A172 (cell line): ENCODE measurements at regions not wholly inside any gene's neighbourhood (a gene's known extent, or its start where the extent isn't known, plus 50 kb on each side); places are given as distances from the start of the nearest gene placed in this dataset.

ENCODE experiments used
- DNase-seq: peaks from one replicate; pipeline ENCODE4 v3.0.0-alpha.2; 2015; ENCODE audit warnings: low spot score

DNA sequence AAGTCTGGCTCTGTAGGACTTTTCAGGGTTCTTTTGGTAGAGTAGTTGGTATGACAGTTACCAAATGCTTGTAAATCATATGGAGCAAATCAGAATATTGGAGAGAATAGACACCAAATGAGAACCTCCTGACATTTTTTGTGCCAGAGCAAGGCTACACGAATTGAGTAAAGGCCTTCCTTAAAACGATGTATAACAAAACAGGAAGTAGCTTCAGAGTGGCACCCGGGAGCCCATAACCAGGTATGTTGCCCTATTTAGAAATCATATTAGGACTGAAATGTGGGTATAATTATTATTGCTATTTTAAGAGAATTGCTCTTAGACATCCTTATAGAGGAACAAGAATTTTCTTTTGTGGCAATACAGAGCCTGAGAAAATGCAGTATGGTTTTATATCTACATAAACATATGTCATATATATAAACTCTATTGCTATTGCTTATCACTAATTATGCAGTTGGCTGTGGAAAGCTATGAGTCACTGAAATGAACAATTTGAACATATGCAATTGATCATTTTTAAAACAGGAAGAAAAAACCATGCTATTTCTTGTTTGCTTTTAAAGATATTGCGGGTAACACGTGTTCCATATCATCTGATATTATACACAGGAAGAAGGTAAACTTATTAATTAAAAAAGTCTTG, 197.4 kb upstream of the MTPN start:
- DNase-seq, result no peak

DNA sequence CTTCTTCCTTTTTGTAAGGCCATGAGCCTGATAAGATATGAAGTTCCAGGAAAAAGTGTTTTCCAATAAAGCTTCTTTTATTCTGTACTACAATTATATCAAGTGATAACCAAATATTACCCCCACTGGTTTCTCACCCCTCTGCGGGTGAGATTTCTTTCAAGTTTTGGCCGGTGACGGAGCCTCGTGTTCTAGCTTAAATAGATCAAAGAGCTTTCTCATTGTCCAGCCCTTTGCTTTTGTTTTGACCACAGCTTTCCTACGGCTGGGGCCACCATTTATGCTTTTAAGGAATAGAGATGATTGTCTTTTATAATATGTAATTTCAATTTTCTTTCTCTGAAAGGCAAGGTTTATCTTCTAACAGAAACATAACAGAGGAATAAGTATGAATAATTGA, 196.7 kb upstream of the MTPN start:
- no peak for DNase-seq

DNA sequence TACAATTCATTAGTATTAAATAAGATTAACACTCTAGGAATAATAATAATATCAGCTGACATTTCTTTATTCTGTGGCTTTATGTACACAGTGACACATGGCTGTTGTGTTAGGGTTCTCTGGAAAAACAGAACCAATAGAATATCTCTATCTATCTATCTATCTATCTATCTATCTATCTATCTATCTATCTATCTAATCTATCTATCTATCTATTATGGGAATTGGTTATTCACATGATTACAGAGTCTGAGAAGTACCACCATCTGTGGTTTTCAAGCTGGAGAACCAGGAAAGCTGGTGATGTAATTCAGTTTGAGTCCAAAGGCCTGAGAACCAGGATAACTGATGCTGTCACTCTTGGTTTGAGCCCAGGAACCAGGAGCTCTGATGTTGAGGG, 194.1 kb upstream of the MTPN start:
- DNase-seq, result no peak

DNA sequence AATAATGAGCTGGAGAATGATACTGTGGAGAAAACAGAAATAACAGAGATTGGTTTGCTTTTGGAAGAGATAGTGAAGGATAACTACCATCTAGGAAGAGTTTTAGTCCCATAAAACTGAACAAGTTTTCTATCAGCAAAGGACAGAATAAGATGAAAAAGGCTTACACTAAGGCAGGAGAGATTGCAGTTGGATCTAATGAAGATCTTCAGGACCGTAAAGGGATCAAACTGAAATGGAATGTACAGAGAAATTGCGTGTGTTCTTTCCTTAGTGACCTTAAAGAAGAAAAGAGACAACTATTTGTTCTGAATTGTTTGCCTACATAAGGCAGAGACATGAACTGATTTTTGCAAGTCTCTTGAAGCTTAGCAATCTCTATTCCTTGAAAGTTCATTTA, 191.7 kb upstream of the MTPN start:
- no peak for DNase-seq

DNA sequence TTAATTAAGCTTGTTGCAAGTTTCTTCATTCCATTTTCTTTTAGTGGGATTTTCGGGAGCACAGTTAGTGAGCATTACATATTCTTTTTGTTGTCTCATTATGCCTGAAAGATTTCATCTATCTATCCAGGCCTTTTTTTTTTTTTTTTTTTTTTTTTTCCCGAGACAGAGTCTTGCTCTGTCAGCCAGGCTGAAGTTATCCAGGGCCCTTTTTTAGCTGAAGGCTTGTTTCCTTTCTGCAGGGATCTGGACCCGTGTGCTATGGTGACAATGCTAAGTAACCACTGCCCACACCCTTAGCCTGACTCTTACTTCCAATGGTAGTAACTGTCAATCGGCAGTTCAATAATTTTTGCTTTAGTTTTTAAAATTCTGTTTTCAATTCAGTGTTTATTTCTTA, 190.8 kb upstream of the MTPN start:
- DNase-seq, result no peak

DNA sequence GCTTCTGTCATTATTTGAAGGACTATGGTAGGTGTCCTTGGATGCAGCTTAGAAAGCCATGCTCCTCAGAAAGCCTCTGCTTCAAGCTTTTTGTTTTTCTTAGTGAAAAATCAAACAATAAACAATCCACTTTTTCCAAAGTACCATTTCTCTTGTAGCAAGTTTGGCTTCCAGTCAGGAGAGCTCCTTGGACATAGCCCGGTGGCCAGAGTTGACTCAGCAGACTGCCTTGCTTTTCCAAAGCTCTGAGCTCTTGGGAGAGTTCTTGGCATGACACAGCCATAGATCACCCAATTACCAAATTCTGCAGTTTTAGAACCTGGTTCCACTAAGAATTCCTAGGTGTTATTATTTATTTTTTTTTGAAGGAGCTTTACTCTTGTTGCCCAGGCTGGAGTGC, 189.4 kb upstream of the MTPN start:
- DNase-seq, result no peak

DNA sequence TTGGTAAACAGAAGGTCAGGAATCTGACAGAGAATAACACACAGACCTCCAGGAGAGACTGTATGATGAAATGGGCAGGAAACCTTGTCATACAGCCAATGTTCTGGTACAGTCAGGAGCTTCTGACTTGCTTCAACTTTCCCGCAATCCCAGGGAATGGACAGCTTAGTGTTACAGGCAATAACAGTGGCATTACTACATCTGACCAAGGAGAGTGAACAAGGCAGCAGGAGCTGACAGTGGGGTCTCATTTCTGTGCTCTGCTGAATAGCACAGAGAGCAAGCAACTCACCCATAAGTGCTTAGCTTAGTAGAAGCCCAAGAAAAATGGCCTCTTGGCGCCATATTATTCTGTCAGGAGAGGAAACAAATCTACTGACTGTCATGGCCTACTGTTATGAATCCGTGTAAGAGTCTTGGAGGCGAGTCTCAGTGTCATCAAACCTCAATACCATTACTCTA, 186.2 kb upstream of the MTPN start:
- no peak for DNase-seq

DNA sequence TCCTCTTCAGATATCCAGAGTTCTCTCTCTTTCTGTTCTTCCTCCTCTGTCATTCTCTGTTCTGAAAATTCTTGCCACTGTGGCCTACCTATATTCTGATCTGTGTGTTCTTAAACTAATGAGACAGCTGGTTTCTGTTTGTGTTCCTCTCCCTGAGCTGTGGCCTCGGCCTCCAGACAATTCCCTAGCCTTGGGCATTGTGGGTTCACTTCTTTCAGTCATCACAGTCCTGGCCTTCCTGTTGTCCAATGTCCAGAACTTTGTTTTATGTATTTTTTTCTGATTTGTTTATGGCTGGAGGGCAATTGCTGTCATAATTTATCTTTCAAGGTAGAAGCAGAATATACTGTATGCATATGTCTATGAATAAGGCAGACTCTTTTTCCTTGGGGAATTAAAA, 173.2 kb upstream of the MTPN start:
- no peak for DNase-seq

DNA sequence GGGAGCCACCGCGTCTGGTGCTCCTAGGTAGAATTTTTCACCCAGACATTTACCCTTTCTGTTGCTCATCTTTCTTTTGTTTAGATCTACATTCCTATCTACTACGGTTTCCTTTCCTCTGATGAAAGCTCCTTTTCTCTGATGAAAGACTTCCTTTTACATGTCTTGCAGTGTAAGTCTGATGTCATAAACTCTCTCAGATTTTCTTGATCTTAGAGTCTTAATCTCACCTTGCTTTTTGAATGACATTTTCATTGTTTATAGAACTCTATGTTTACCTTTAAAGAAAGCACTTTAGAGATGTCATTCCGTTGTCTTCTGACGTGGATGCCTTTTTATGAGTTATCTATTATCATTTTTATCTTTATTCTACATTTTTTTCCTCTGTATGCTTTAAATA, 171.8 kb upstream of the MTPN start:
- DNase-seq, result no peak

DNA sequence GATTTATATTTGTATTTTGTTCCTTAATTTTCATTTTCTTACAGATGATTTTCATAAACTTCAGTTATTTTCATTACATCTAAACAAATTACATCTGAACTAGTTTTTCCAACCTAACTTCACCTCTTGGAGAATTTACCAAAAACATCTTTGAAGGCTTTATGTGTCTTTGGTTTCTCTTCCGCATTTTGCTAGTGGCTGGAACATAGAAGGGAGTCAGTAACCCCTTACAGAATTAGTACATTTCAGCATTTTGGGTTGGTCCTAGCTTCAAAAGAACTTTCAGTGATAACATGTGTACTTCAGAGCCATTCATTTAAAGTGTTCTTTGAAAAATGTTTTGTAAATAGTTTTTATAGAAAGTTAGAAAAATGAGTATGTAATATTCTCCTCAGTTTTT, 169.8 kb upstream of the MTPN start:
- no peak for DNase-seq

DNA sequence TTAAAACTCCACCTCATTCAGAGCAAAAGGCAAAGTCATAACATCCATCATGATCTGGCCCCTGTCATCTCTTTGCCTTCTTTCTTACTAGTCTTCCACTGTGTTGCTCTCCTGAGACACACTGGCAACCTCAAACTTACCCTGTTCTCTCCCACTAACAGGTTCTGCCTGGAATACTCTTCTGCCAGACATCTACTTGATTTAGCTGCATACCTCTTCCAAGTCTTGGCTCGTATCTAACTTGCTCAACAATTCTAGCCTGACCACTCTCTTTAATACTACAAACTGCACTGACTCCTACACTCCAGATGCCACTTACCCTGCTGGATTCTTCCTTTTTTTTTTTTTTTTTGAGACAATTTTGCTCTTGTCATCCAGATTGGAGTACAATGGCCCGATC, 167.0 kb upstream of the MTPN start:
- no peak for DNase-seq

DNA sequence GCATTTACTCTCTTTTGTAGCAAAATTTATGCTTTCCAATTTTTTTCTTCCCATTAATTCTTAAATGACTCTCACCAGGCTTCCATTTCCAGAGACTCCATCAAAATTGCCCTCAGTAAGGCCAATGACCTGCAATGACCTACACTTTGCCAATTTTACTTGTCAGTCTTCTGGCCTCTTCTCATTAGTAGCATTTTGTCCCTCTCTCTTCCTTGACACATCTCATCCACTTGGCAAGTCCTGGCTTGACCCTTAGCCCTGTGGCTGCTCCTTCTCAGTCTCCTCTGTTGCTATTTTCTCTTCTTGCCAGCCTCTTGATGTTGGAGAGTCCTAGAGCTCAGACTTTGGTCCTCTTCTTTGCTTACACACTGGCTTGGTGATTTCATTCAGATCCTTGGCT, 166.1 kb upstream of the MTPN start:
- DNase-seq, result no peak

DNA sequence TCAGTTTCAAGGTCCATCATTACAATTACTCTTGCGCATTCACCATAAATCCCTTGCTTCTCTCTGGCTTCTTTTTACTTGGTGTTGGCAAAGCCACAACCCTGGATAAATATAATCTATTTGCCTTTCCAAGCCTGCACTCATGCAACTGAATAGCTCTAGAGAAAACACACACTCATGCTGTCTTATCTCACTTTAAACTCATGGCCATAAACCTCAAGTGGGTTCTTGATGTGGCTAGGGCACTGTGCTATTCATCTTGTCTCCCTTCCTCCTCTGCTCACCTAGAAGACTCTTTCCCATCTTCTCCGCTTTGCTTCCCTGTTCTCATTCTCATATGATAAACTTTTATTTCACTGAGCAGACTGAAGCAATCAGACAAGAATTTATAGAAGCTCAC, 165.4 kb upstream of the MTPN start:
- DNase-seq, result no peak

DNA sequence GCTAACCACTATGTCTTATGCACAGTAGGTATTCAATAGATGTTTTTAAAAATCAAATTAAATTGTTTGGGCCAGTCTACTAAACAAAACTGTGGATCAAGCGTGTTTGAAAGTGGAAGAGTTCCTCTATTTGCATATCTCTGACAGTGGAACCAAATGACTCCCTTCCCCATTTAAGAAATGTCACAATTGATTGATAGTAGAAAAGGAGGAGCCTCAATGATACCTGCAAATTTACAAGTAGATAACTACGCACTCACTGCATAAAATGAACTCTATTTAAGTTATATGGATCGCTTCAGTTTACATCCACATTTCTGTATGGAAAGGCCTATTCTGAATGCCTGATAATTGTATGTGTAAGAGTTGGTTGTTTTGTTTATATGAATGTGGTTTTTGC, 163.3 kb upstream of the MTPN start:
- DNase-seq, result no peak

DNA sequence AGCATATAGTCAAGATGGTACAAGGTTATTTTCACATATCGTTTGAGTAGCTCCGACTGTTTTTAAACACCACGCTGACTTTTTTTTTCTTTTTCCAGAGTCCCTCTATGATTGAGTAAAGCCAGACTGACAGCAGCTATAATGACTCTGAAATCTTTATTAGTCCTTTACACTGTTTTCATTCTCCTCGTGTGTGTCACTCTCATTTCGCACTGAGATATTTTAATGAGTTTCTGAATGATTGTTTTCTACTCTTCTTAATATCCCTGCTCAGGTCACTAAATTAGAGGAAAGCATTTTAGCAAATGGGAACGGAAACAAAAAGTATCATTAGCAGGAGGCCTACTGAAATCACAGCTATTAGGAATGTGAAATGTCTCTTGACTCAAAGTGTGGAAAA, 162.3 kb upstream of the MTPN start:
- no peak for DNase-seq

DNA sequence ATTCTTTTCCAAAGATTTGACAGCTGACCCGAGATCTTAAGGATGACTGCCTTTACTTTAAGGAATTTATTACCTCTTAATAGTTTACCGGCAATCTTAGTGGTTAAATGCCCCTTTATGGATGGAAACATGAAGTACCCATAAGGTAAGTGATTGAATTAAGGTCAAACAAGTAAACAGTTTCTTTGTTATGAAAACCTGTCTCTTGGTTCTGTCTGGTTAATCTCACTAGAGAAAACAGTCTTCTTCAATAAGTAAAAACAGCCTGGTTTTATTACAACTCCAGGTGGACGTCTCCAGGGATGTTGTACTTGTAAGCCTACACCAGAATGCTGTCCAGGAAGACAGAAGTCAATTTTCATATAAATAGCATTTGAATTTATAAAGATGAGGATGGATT, 161.8 kb upstream of the MTPN start:
- DNase-seq, result no peak

DNA sequence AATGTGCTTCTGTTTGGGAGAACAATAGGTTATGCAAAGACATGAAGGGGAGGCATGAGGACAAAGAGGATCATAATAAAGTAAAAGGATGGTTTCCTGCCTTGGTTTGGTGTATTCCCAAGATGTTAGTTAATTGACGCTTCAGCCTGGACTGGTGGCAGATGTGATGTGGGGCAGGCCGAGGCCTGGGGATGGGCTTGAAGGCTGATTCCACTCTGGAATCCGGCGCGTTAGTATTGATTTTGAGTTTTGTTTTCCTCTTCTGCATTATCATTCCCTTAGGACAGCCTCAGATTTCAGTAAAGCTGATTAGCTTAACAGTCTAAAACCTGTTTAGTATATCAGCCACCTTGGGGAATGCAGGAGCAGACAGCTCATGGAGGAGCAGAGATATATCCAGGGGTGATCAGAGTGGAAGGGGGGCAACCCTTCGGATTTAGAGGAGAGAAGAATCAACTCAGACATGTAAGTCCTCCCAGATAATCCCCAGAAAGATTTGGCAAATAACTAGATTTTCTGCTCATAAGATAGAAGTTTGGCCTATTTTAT, 159.8 kb upstream of the MTPN start:
- no peak for DNase-seq

DNA sequence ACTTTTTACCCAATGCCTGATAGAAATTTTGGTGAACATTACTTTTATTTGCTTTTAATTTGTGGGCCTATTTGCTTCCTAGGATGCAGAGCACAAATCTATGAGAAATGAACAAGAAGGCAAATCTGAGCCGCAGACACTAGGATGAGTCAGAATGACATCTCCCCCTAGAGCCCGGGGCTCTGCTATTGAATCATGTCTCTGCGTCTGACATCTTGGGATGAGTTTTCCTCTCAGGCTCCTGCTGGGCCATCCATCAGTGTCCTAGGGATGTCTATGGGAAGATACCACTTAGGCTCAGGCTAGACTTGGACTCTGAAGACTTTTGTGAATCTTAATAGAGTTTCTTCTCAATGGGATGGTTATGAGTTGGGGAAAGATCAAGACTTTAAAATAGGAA, 157.3 kb upstream of the MTPN start:
- DNase-seq, result peak; percentile 65

DNA sequence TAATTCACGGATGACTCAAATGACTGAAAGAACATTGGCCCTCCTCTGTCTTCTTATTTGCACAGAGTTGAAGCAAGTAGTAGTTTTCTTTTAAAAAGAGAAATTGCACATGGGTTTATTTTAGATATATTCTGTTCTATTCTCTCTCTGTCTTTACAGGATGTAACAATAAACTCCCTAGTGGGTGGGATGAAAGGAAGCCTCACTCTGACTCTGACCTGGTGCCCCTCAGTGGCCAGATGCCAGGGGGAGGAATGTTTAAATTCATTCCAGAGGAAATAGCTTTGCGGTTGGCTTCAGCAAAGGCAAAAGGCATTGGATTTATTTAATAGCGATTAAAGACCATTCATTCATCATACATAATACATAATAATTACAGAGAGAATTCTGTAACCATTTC, 156.4 kb upstream of the MTPN start:
- DNase-seq, result peak; percentile 45

DNA sequence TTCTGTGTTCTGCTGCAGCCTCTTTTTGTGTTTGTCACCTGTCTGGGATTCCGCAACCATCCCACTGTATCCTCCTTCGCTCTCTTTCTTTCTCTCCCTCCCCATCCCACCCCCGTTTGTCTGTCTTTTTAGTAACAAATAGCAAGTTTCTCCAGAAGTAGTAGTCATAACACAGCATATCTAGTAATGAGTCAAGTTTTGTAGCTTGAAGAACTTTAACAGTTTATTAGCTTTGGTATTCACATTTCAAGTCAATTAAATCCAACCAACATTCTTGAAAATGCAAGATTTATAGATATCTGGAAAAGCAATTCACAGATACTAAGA, 154.1 kb upstream of the MTPN start:
- no peak for DNase-seq

DNA sequence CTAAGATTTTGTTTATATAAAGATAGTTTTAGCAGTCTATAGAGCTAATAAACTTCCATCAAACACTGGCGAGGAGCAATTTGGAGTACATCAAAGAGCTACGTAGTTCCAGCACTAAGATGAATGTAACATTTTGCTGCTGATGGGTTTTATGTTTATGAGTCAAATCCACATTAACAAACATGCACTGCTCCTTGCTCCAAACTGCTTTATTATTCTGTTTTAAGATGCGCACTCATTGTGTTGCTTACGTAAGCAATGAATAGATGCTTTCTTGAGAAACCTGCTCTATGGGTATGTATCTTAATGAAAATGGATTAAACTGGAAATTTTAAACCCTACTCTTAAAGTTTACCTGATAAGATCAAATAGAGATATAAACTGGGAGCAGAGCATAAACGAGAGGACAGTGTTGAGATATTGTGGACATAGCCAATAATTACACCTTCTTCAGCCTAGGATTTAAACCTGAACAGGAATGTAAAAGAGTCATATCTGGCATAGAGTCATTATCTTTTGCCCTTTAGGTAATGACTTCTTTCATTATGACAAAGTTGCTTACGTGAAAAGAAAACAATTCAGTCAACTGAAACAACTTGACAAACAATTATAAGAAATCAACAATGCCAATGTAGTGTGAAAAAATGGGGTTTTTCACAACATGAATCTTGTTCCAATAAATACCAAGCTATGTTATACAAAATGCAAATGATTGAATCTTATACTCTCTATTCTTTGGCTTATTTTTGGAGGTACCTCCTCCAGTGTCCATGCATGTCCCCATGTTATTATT, 153.5 kb upstream of the MTPN start:
- no peak for DNase-seq

DNA sequence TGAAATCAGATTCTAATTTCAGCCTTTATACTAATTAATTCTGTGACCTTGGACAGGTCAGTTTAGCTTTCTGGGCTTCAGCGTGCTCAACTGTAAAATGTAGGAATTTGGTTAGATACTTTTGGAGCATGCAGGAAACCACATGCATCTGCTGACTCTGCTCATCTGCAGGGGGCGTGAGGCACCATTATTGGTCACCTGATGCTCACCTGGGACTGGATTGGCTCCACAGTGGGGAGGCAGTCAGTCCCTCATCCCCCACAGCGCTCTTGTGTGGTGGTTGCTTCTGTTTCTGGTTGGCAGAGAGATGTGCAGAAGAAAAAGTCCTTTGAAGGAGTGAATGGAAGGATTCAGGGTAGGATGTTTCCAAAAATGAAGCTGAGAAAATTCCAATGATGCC, 150.9 kb upstream of the MTPN start:
- DNase-seq, result no peak

DNA sequence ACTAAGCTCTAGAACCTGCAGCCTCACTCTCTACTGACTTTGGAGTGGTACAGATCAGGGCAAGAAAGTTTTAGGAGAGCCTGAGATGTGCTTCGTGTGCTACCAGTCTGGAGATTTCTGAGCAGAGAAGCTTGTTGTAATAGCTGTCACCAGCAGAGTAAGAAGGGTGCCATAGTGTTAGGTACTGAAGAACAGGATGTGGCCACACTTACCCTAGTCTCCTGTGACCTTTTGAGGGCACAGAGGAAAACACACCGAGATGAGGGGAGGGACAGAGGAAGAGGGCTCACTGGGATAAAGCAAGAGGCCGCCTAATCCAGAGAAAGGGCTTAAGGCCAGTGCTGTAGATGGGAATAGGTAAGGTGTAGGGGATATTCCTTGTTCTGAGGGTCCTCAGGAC, 146.2 kb upstream of the MTPN start:
- no peak for DNase-seq

DNA sequence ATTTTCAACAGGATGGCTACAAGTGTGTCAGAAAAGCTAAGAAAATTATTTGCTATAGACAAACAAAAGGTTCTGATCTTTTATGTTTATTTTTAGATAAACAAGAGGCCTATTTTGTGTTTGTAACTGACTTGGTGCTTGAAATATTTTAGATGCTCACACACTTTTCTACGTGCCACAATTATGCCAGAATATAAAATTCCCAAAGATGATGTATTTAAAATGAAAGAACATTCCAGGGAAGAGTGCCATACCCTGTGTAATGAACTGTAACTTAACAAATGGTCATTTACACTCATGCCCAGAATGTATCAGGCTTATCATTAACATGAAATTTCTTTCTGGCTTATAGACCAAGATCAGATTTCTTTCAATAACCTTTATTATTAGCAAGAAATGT, 144.9 kb upstream of the MTPN start:
- no peak for DNase-seq
